ENCODE measurements at regions not wholly inside any gene's neighbourhood (a gene's known extent, or its start where the extent isn't known, plus 50 kb on each side); places are given as distances from the start of the nearest gene placed in this dataset.
A peak's percentile ranks its signal among the peaks of the same experiment; 100 is the strongest.

GRCh38 chr11:115672999-115673411 lies 168.8 kb upstream of the CADM1 start:
- H3K4me1 ChIP-seq (ENCODE audit: control insufficient read depth in 2 of 2, insufficient read depth in 1 of 2, low read depth in 1 of 2, low read length in 2 of 2): peaks cover 1 to 24% of the 10 kb centered on the region in 2 donors
- H3K14ac ChIP-seq (ENCODE audit: low read length): no peak overlapping the region

GRCh38 chr11:115672412-115672811 lies 168.2 kb upstream of the CADM1 start:
- no CpG with 5 or more reads among the region's 7 CpGs for WGBS, 2 donors (ENCODE audit: extremely low coverage in 2 of 2, insufficient read length in 2 of 2, insufficient replicate concordance in 1 of 2)
- H3K4ac ChIP-seq (ENCODE audit: low read length): no peak overlapping the region
- H3K4me2 ChIP-seq (ENCODE audit: insufficient read depth, low read length, poor library complexity, severe bottlenecking): no peak overlapping the region
- H2BK5ac ChIP-seq (ENCODE audit: low read length): no peak overlapping the region
- DNase-seq (ENCODE audit: low spot score): no peak
- no peak overlapping the region for H2BK120ac ChIP-seq (ENCODE audit: low read depth, low read length)
- no peak overlapping the region for H4K8ac ChIP-seq (ENCODE audit: low read depth, low read length)
- H4K91ac ChIP-seq (ENCODE audit: low read depth, low read length, poor library complexity): no peak overlapping the region
- no peak overlapping the region for H3K18ac ChIP-seq (ENCODE audit: low read length)
- no peak overlapping the region for H2BK15ac ChIP-seq (ENCODE audit: low read length)
- H3K4me3 ChIP-seq (ENCODE audit: low read length in 2 of 2): no peak overlapping the region
- no peak overlapping the region for H3K9ac ChIP-seq (ENCODE audit: low read depth, low read length, poor library complexity)
- H3K23ac ChIP-seq (ENCODE audit: low read depth, low read length, poor library complexity): no peak overlapping the region
- no peak overlapping the region for H2BK12ac ChIP-seq (ENCODE audit: low read length)
- peaks cover 1 to 24% of the 10 kb centered on the region in 2 donors for H3K4me1 ChIP-seq (ENCODE audit: control insufficient read depth in 2 of 2, insufficient read depth in 1 of 2, low read depth in 1 of 2, low read length in 2 of 2)
- H2AK5ac ChIP-seq (ENCODE audit: low read depth, low read length): no peak overlapping the region
- no peak overlapping the region for H3K27ac ChIP-seq (replicated peaks; ENCODE audit: low read length)
- H3K14ac ChIP-seq (ENCODE audit: low read length): no peak overlapping the region
- no peaks in the 10 kb centered on the region for H3K36me3 ChIP-seq (replicated peaks in 1 of 2; ENCODE audit: control insufficient read depth in 2 of 2, insufficient read depth in 2 of 2, low read length in 2 of 2)
- no peaks in the 10 kb centered on the region for H3K9me3 ChIP-seq (replicated peaks in 1 of 2; ENCODE audit: control insufficient read depth in 2 of 2, insufficient read depth in 1 of 2, low read depth in 1 of 2, low read length in 2 of 2)
- no peaks in the 10 kb centered on the region for H3K79me1 ChIP-seq (ENCODE audit: low read depth, low read length)
- no peak overlapping the region for H2AFZ ChIP-seq (ENCODE audit: low read length)
- peaks cover 0 to 2% (median 0%) of the 10 kb centered on the region in 3 experiments for H3K27me3 ChIP-seq (ENCODE audit: control insufficient read depth in 3 of 3, insufficient read depth in 3 of 3, low read depth in 1 of 3, low read length in 3 of 3)

More at GRCh38 chr11:115672999-115673411, 168.8 kb upstream of the CADM1 start:
- Histone ChIP-seq H2AFZ (ENCODE audit: low read length) (no peak overlapping the region), H3K27me3 (ENCODE audit: control insufficient read depth in 3 of 3, insufficient read depth in 3 of 3, low read depth in 1 of 3, low read length in 3 of 3) (peaks cover 0 to 4% (median 0%) of the 10 kb centered on the region in 3 experiments), H3K9me3 (replicated peaks in 1 of 2; ENCODE audit: control insufficient read depth in 2 of 2, insufficient read depth in 1 of 2, low read depth in 1 of 2, low read length in 2 of 2) (no peaks in the 10 kb centered on the region), H4K8ac (ENCODE audit: low read depth, low read length) (no peak overlapping the region), H3K9ac (ENCODE audit: low read depth, low read length, poor library complexity) (no peak overlapping the region), H3K18ac (ENCODE audit: low read length) (peak overlapping the region; percentile 20), H2AK5ac (ENCODE audit: low read depth, low read length) (no peak overlapping the region), H3K27ac (replicated peaks; ENCODE audit: low read length) (no peak overlapping the region), H3K23ac (ENCODE audit: low read depth, low read length, poor library complexity) (no peak overlapping the region), H3K36me3 (replicated peaks in 1 of 2; ENCODE audit: control insufficient read depth in 2 of 2, insufficient read depth in 2 of 2, low read length in 2 of 2) (no peaks in the 10 kb centered on the region), H3K4ac (ENCODE audit: low read length) (no peak overlapping the region), H4K91ac (ENCODE audit: low read depth, low read length, poor library complexity) (no peak overlapping the region), H3K4me3 (ENCODE audit: low read length in 2 of 2) (no peak overlapping the region), H2BK5ac (ENCODE audit: low read length) (no peak overlapping the region), H3K4me2 (ENCODE audit: insufficient read depth, low read length, poor library complexity, severe bottlenecking) (no peak overlapping the region), H3K79me1 (ENCODE audit: low read depth, low read length) (no peaks in the 10 kb centered on the region), H2BK12ac (ENCODE audit: low read length) (no peak overlapping the region), H2BK120ac (ENCODE audit: low read depth, low read length) (no peak overlapping the region), H2BK15ac (ENCODE audit: low read length) (no peak overlapping the region)
- no CpG with 5 or more reads among the region's 4 CpGs for WGBS, 2 donors (ENCODE audit: extremely low coverage in 2 of 2, insufficient read length in 2 of 2, insufficient replicate concordance in 1 of 2)
- DNase-seq (ENCODE audit: low spot score): no peak

GRCh38 chr11:115670538-115671205 lies 166.5 kb upstream of the CADM1 start:
- no CpG with 5 or more reads among the region's 10 CpGs for WGBS, 2 donors (ENCODE audit: extremely low coverage in 2 of 2, insufficient read length in 2 of 2, insufficient replicate concordance in 1 of 2)
- Histone ChIP-seq H3K36me3 (replicated peaks in 1 of 2; ENCODE audit: control insufficient read depth in 2 of 2, insufficient read depth in 2 of 2, low read length in 2 of 2) (no peaks in the 10 kb centered on the region), H3K9me3 (replicated peaks in 1 of 2; ENCODE audit: control insufficient read depth in 2 of 2, insufficient read depth in 1 of 2, low read depth in 1 of 2, low read length in 2 of 2) (no peaks in the 10 kb centered on the region), H2AK5ac (ENCODE audit: low read depth, low read length) (peak overlapping the region; percentile 9), H3K4me1 (ENCODE audit: control insufficient read depth in 2 of 2, insufficient read depth in 1 of 2, low read depth in 1 of 2, low read length in 2 of 2) (peaks cover 2 to 19% of the 10 kb centered on the region in 2 donors), H2BK12ac (ENCODE audit: low read length) (no peak overlapping the region), H2AFZ (ENCODE audit: low read length) (no peak overlapping the region), H3K14ac (ENCODE audit: low read length) (no peak overlapping the region), H2BK5ac (ENCODE audit: low read length) (no peak overlapping the region), H3K23ac (ENCODE audit: low read depth, low read length, poor library complexity) (no peak overlapping the region), H3K4me2 (ENCODE audit: insufficient read depth, low read length, poor library complexity, severe bottlenecking) (no peak overlapping the region), H3K18ac (ENCODE audit: low read length) (peak overlapping the region; percentile 74), H4K91ac (ENCODE audit: low read depth, low read length, poor library complexity) (no peak overlapping the region), H2BK120ac (ENCODE audit: low read depth, low read length) (no peak overlapping the region), H3K4ac (ENCODE audit: low read length) (no peak overlapping the region), H3K79me1 (ENCODE audit: low read depth, low read length) (no peaks in the 10 kb centered on the region), H3K4me3 (ENCODE audit: low read length in 2 of 2) (no peak overlapping the region), H4K8ac (ENCODE audit: low read depth, low read length) (no peak overlapping the region), H3K27me3 (ENCODE audit: control insufficient read depth in 3 of 3, insufficient read depth in 3 of 3, low read depth in 1 of 3, low read length in 3 of 3) (peaks cover 0 to 13% (median 0%) of the 10 kb centered on the region in 3 experiments), H3K27ac (replicated peaks; ENCODE audit: low read length) (no peak overlapping the region), H3K9ac (ENCODE audit: low read depth, low read length, poor library complexity) (no peak overlapping the region), H2BK15ac (ENCODE audit: low read length) (peak overlapping the region; percentile 92)
- no peak for DNase-seq (ENCODE audit: low spot score)

- no peak overlapping the region for H2BK15ac ChIP-seq (ENCODE audit: low read length)
Measured at GRCh38 chr11:115665958-115666357, 161.7 kb upstream of the CADM1 start.

More at GRCh38 chr11:115665958-115666357, 161.7 kb upstream of the CADM1 start:
- no CpG with 5 or more reads among the region's 1 CpG for WGBS, 2 donors (ENCODE audit: extremely low coverage in 2 of 2, insufficient read length in 2 of 2, insufficient replicate concordance in 1 of 2)
- no peaks in the 10 kb centered on the region for H3K36me3 ChIP-seq (replicated peaks in 1 of 2; ENCODE audit: control insufficient read depth in 2 of 2, insufficient read depth in 2 of 2, low read length in 2 of 2)
- H3K4me1 ChIP-seq (ENCODE audit: control insufficient read depth in 2 of 2, insufficient read depth in 1 of 2, low read depth in 1 of 2, low read length in 2 of 2): peaks cover 8 to 9% of the 10 kb centered on the region in 2 donors
- H3K23ac ChIP-seq (ENCODE audit: low read depth, low read length, poor library complexity): no peak overlapping the region
- no peak overlapping the region for H2AFZ ChIP-seq (ENCODE audit: low read length)
- peak overlapping the region; percentile 49 for H3K18ac ChIP-seq (ENCODE audit: low read length)
- H3K27ac ChIP-seq (replicated peaks; ENCODE audit: low read length): peak overlapping the region; percentile 87
- no peak overlapping the region for H2AK5ac ChIP-seq (ENCODE audit: low read depth, low read length)
- H3K4me3 ChIP-seq (ENCODE audit: low read length in 2 of 2): no peak overlapping the region
- H3K79me1 ChIP-seq (ENCODE audit: low read depth, low read length): no peaks in the 10 kb centered on the region
- no peak overlapping the region for H4K91ac ChIP-seq (ENCODE audit: low read depth, low read length, poor library complexity)
- no peaks in the 10 kb centered on the region for H3K9me3 ChIP-seq (replicated peaks in 1 of 2; ENCODE audit: control insufficient read depth in 2 of 2, insufficient read depth in 1 of 2, low read depth in 1 of 2, low read length in 2 of 2)
- no peak overlapping the region for H3K4me2 ChIP-seq (ENCODE audit: insufficient read depth, low read length, poor library complexity, severe bottlenecking)
- no peak overlapping the region for H2BK120ac ChIP-seq (ENCODE audit: low read depth, low read length)
- H3K9ac ChIP-seq (ENCODE audit: low read depth, low read length, poor library complexity): no peak overlapping the region
- H3K27me3 ChIP-seq (ENCODE audit: control insufficient read depth in 3 of 3, insufficient read depth in 3 of 3, low read depth in 1 of 3, low read length in 3 of 3): peaks cover 0 to 44% (median under 1%) of the 10 kb centered on the region in 3 experiments
- H3K14ac ChIP-seq (ENCODE audit: low read length): no peak overlapping the region
- H3K4ac ChIP-seq (ENCODE audit: low read length): no peak overlapping the region
- H2BK5ac ChIP-seq (ENCODE audit: low read length): no peak overlapping the region
- no peak overlapping the region for H4K8ac ChIP-seq (ENCODE audit: low read depth, low read length)
- H2BK12ac ChIP-seq (ENCODE audit: low read length): no peak overlapping the region
- no peak for DNase-seq (ENCODE audit: low spot score)

All from neuronal stem cell (in vitro differentiated cells).